ENCODE measurements at regions not wholly inside any gene's neighbourhood (a gene's known extent, or its start where the extent isn't known, plus 50 kb on each side); places are given as distances from the start of the nearest gene placed in this dataset.

DNA sequence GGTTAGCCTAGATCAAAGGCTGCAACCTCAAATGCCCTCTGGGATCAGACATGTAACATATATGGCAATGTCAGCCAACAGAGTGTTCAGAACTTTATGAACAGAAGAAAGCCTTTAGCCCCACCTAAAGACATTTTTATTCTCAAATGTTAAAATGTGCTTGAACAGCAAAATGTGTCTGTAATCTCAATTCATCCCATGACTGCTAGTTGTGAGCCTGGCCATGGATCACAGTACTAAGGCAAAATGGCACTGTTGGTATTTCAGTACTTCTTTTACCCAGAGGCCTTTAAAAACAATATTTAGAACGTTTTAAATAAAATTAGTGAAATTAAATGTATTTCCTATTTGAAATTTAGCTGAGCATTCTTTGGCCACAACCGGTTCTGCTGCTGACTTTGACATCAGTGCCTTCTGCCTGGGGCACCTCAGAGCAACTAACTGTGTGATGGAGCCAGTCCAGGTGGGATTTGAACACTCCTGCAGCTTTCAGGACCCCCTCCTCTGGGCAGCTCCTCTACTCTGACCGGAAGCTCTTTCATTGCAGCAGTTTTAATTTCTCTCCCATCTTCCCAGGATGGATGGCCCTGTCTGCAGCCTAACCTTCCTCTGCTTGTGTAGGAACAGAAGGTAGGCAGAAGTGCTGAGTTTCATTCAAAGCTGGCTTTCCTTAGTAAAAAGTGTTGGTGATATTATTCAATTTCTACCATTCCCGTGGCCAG lies 68.3 kb upstream of the NFIA start:
- TF ChIP-seq, protein P1, sequence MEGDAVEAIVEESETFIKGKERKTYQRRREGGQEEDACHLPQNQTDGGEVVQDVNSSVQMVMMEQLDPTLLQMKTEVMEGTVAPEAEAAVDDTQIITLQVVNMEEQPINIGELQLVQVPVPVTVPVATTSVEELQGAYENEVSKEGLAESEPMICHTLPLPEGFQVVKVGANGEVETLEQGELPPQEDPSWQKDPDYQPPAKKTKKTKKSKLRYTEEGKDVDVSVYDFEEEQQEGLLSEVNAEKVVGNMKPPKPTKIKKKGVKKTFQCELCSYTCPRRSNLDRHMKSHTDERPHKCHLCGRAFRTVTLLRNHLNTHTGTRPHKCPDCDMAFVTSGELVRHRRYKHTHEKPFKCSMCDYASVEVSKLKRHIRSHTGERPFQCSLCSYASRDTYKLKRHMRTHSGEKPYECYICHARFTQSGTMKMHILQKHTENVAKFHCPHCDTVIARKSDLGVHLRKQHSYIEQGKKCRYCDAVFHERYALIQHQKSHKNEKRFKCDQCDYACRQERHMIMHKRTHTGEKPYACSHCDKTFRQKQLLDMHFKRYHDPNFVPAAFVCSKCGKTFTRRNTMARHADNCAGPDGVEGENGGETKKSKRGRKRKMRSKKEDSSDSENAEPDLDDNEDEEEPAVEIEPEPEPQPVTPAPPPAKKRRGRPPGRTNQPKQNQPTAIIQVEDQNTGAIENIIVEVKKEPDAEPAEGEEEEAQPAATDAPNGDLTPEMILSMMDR (IDR thresholded peaks at IDR 0.05; ENCODE audit: low read depth, low read length, missing input control): no peak
- no peak for TF ChIP-seq TAF1 (conservative IDR thresholded peaks at IDR 0.05)
